ENCODE measurements at regions not wholly inside any gene's neighbourhood (a gene's known extent, or its start where the extent isn't known, plus 50 kb on each side); places are given as distances from the start of the nearest gene placed in this dataset.

GRCh38 chr2:90207454-90208058 lies 1516.1 kb downstream of the RPIA start:
- no peak overlapping the region for H4K8ac ChIP-seq (ENCODE audit: low read depth in 2 of 2, low read length in 2 of 2)
- 0 out of 2 replicates have a peak, but pooled peaks cover 3% of the 10 kb centered on the region for H3K9me3 ChIP-seq (ENCODE audit: control insufficient read depth, insufficient read depth, low read length)
- dilution Hi-C loops (cut with HindIII; ENCODE audit: low sequenced_read_pairs, unreplicated experiment) (no loop called here), intact Hi-C loops (cut with micrococcal nuclease) (no loop called here), in situ Hi-C loops (cut with MboI; ENCODE audit: low sequenced_read_pairs) (no loop called here)
- WGBS, 2 experiments (ENCODE audit: extremely low coverage in 2 of 2, insufficient read length in 1 of 2), result no CpG with 5 or more reads among the region's 1 CpG
- H3K4me3 ChIP-seq (ENCODE audit: insufficient read depth, low read depth, low read length), result no peak overlapping the region
- no peaks in the 10 kb centered on the region for H3K4me1 ChIP-seq (ENCODE audit: control insufficient read depth, insufficient read depth, low read length)
- no peak overlapping the region for H2BK20ac ChIP-seq (ENCODE audit: low read depth, low read length)
- H4K20me1 ChIP-seq (ENCODE audit: insufficient read depth, low read length), result no peaks in the 10 kb centered on the region
- no peak overlapping the region for H3K4ac ChIP-seq (ENCODE audit: low read depth, low read length)
- H2AK5ac ChIP-seq (ENCODE audit: low read depth, low read length), result no peak overlapping the region
- ATAC-seq (ENCODE audit: low read depth) (no peak), DNase-seq (no peak)
- POLR2A ChIA-PET (ENCODE audit: unreplicated experiment), result no interaction called here
- H3K9me1 ChIP-seq (ENCODE audit: insufficient read depth, low read length), result no peaks in the 10 kb centered on the region
- no peak overlapping the region for H4K5ac ChIP-seq (ENCODE audit: low read depth, low read length)
- no peak overlapping the region for H2AK9ac ChIP-seq (replicated peaks; ENCODE audit: low read depth, low read length, poor library complexity)
- H3K14ac ChIP-seq (replicated peaks; ENCODE audit: low read depth, low read length), result no peak overlapping the region
- H3K23ac ChIP-seq (ENCODE audit: low read depth, low read length), result no peak overlapping the region
- H3K56ac ChIP-seq (ENCODE audit: extremely low read depth, insufficient read depth, low read length), result no peak overlapping the region
- CTCF ChIA-PET, result no interaction called here
- H2AFZ ChIP-seq (replicated peaks; ENCODE audit: low read length, poor library complexity), result no peak overlapping the region
- H3K27ac ChIP-seq (ENCODE audit: insufficient read depth, low read length), result no peak overlapping the region
- no peaks in the 10 kb centered on the region for H3K79me1 ChIP-seq (ENCODE audit: low read depth in 1 of 2, low read length in 2 of 2)
- H2BK120ac ChIP-seq (ENCODE audit: low read depth, low read length), result no peak overlapping the region
- H4K91ac ChIP-seq (ENCODE audit: insufficient read depth, low read depth, low read length), result no peak overlapping the region
- H3K4me2 ChIP-seq (ENCODE audit: low read depth, low read length), result no peak overlapping the region
- no peak overlapping the region for H3K18ac ChIP-seq (ENCODE audit: low read depth, low read length)
- no peak for TF ChIP-seq USF2 (IDR thresholded peaks at IDR 0.05; ENCODE audit: low read depth, low read length)
- TF ChIP-seq BHLHE40 (IDR thresholded peaks at IDR 0.05; ENCODE audit: low read depth, low read length), result no peak
- no peak for TF ChIP-seq NFE2L2 (IDR thresholded peaks at IDR 0.05; ENCODE audit: low read depth, low read length)
- no peak for TF ChIP-seq CTCF (conservative IDR thresholded peaks at IDR 0.05; ENCODE audit: low read depth, low read length)
- TF ChIP-seq FOS (IDR thresholded peaks at IDR 0.05; ENCODE audit: low read depth, low read length), result no peak
- TF ChIP-seq, protein P1, sequence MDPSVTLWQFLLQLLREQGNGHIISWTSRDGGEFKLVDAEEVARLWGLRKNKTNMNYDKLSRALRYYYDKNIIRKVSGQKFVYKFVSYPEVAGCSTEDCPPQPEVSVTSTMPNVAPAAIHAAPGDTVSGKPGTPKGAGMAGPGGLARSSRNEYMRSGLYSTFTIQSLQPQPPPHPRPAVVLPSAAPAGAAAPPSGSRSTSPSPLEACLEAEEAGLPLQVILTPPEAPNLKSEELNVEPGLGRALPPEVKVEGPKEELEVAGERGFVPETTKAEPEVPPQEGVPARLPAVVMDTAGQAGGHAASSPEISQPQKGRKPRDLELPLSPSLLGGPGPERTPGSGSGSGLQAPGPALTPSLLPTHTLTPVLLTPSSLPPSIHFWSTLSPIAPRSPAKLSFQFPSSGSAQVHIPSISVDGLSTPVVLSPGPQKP (IDR thresholded peaks at IDR 0.05; ENCODE audit: borderline replicate concordance, low read depth, low read length), result no peak
- TF ChIP-seq RFX5 (IDR thresholded peaks at IDR 0.05; ENCODE audit: low read depth, low read length), result no peak
- TF ChIP-seq MAFK (IDR thresholded peaks at IDR 0.05; ENCODE audit: low read depth, low read length), result no peak
- TF ChIP-seq POLR2A (IDR thresholded peaks at IDR 0.05; ENCODE audit: low read depth, low read length), result no peak
- no peak for TF ChIP-seq MXI1 (IDR thresholded peaks at IDR 0.05; ENCODE audit: borderline replicate concordance, low read depth, low read length)
- TF ChIP-seq RCOR1 (IDR thresholded peaks at IDR 0.05; ENCODE audit: insufficient replicate concordance, low read length), result no peak
- TF ChIP-seq SMC3 (IDR thresholded peaks at IDR 0.05; ENCODE audit: low read depth, low read length), result no peak
- no peak overlapping the region for H2BK15ac ChIP-seq (ENCODE audit: low read depth, low read length)
- H3K9ac ChIP-seq (ENCODE audit: low read depth, low read length), result no peak overlapping the region
- BruUV-seq (replicated peaks), result no TSS peak
- H3K27me3 ChIP-seq (ENCODE audit: control insufficient read depth, insufficient read depth, low read length), result no peaks in the 10 kb centered on the region
- no peaks in the 10 kb centered on the region for H3K36me3 ChIP-seq (ENCODE audit: control insufficient read depth, insufficient read depth, low read length)
- no peak overlapping the region for H2BK5ac ChIP-seq (ENCODE audit: low read depth, low read length, poor library complexity, severe bottlenecking)
